GM19099 (cell line): ENCODE measurements at regions not wholly inside any gene's neighbourhood (a gene's known extent, or its start where the extent isn't known, plus 50 kb on each side); places are given as distances from the start of the nearest gene placed in this dataset.

Source experiments
- POLR2A ChIP-seq: IDR thresholded peaks from 3 replicates; pipeline ENCODE4 v1.6.1; 2011; ENCODE audit warnings: low read depth; ENCODE audit not compliant: insufficient read length; ENCODE audit errors: extremely low read depth

- TF ChIP-seq POLR2A = no peak
Measured at GRCh38 chr5:167831754-167832504, 459.5 kb upstream of the WWC1 start.

- TF ChIP-seq POLR2A = no peak
Measured at GRCh38 chr5:167832609-167833008, 458.8 kb upstream of the WWC1 start.

GRCh38 chr5:167833456-167833855, 458.0 kb upstream of the WWC1 start:
- TF ChIP-seq POLR2A = no peak

- no peak for TF ChIP-seq POLR2A
Measured at GRCh38 chr5:167835146-167835545, 456.3 kb upstream of the WWC1 start.

- no peak for TF ChIP-seq POLR2A
Measured at GRCh38 chr5:167837127-167837526, 454.3 kb upstream of the WWC1 start.

GRCh38 chr5:167839065-167839464, 452.4 kb upstream of the WWC1 start:
- TF ChIP-seq POLR2A = no peak

GRCh38 chr5:167840527-167841130, 450.8 kb upstream of the WWC1 start:
- TF ChIP-seq POLR2A = no peak

GRCh38 chr5:167843881-167844572, 447.4 kb upstream of the WWC1 start:
- no peak for TF ChIP-seq POLR2A

GRCh38 chr5:167845952-167846351, 445.5 kb upstream of the WWC1 start:
- TF ChIP-seq POLR2A = no peak

- TF ChIP-seq POLR2A = no peak
Measured at GRCh38 chr5:167849874-167850273, 441.6 kb upstream of the WWC1 start.

- TF ChIP-seq POLR2A = no peak
Measured at GRCh38 chr5:167850911-167851310, 440.5 kb upstream of the WWC1 start.

GRCh38 chr5:167851416-167851815, 440.0 kb upstream of the WWC1 start:
- no peak for TF ChIP-seq POLR2A

- no peak for TF ChIP-seq POLR2A
Measured at GRCh38 chr5:167852515-167852914, 438.9 kb upstream of the WWC1 start.

GRCh38 chr5:167853421-167853820, 438.0 kb upstream of the WWC1 start:
- TF ChIP-seq POLR2A = no peak

GRCh38 chr5:167855818-167856217, 435.6 kb upstream of the WWC1 start:
- no peak for TF ChIP-seq POLR2A

GRCh38 chr5:167857321-167857720, 434.1 kb upstream of the WWC1 start:
- no peak for TF ChIP-seq POLR2A
